ENCODE measurements at regions not wholly inside any gene's neighbourhood (a gene's known extent, or its start where the extent isn't known, plus 50 kb on each side); places are given as distances from the start of the nearest gene placed in this dataset.

DNA sequence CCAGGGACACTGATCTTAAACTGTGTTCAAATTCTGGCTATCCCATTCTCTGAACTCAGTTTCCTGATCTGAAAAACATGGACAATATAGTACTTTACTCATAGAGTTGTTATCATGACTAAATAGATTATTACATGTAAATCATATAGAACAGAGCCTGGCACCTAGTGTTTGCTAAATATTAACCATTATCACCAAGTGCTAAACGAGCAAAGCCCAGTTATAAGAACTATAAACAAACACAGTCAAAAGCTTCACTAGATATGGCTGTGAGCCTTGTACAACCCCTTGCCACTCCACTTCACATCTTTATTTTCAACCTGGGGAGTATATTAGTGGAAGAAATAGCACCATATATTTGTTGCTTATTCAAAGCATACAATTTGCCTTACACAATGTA, 338.9 kb upstream of the CADM1 start:
- TF ChIP-seq ZNF565 (CRISPR knock-in tag; conservative IDR thresholded peaks at IDR 0.05; ENCODE audit: low read depth) (no peak), ARNTL (CRISPR knock-in tag; IDR thresholded peaks at IDR 0.05; ENCODE audit: borderline replicate concordance, low read depth) (no peak), ZNF70 (CRISPR knock-in tag; IDR thresholded peaks at IDR 0.05) (no peak), PPARA (CRISPR knock-in tag; IDR thresholded peaks at IDR 0.05; ENCODE audit: borderline replicate concordance) (no peak), GLIS3 (CRISPR knock-in tag; IDR thresholded peaks at IDR 0.05) (no peak)
- TF ChIP-seq, protein P1, sequence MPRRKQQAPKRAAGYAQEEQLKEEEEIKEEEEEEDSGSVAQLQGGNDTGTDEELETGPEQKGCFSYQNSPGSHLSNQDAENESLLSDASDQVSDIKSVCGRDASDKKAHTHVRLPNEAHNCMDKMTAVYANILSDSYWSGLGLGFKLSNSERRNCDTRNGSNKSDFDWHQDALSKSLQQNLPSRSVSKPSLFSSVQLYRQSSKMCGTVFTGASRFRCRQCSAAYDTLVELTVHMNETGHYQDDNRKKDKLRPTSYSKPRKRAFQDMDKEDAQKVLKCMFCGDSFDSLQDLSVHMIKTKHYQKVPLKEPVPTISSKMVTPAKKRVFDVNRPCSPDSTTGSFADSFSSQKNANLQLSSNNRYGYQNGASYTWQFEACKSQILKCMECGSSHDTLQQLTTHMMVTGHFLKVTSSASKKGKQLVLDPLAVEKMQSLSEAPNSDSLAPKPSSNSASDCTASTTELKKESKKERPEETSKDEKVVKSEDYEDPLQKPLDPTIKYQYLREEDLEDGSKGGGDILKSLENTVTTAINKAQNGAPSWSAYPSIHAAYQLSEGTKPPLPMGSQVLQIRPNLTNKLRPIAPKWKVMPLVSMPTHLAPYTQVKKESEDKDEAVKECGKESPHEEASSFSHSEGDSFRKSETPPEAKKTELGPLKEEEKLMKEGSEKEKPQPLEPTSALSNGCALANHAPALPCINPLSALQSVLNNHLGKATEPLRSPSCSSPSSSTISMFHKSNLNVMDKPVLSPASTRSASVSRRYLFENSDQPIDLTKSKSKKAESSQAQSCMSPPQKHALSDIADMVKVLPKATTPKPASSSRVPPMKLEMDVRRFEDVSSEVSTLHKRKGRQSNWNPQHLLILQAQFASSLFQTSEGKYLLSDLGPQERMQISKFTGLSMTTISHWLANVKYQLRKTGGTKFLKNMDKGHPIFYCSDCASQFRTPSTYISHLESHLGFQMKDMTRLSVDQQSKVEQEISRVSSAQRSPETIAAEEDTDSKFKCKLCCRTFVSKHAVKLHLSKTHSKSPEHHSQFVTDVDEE (CRISPR knock-in tag; IDR thresholded peaks at IDR 0.05) = no peak
